ENCODE measurements at regions not wholly inside any gene's neighbourhood (a gene's known extent, or its start where the extent isn't known, plus 50 kb on each side); places are given as distances from the start of the nearest gene placed in this dataset.

DNA sequence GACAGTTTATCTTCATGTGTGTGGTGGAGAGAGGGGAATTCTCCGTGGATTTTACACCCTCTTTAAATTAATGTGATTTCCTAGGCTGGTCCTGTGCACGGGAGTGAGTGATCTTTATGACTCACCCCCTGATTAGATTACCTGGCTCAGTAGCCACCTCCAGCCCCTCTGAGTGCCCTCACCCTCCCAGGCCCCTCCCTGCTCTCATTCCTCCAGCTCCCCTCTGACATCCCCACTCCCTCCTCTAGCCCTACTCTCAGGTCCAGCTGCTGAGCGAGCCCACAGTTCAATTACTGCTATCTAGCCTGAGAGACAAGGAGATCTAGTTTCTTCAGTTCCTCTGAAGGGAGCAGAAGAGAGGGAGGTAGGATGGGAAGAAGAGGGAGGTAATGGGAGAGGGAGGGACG is 61.8 kb upstream of the ARAP3 start:
- H3K79me2 ChIP-seq (ENCODE audit: insufficient read depth, low read length), result no peaks in the 10 kb centered on the region
- H4K20me1 ChIP-seq (ENCODE audit: insufficient read depth, low read length, poor library complexity, severe bottlenecking), result no peaks in the 10 kb centered on the region
- H3F3A ChIP-seq (ENCODE audit: low read depth), result no peaks in the 10 kb centered on the region
- H3K9ac ChIP-seq (ENCODE audit: low read depth, low read length, poor library complexity, severe bottlenecking), result no peak overlapping the region
- no peak overlapping the region for H3K4me2 ChIP-seq (ENCODE audit: low read depth, low read length, poor library complexity, severe bottlenecking)
- no peaks in the 10 kb centered on the region for H3K36me3 ChIP-seq (ENCODE audit: insufficient read depth, low read length)
- no peak overlapping the region for H3K4me3 ChIP-seq (ENCODE audit: low read length, poor library complexity, severe bottlenecking)
- no peaks in the 10 kb centered on the region for H3K27me3 ChIP-seq (ENCODE audit: insufficient read depth, low read length, poor library complexity, severe bottlenecking)
- H3K9me3 ChIP-seq (ENCODE audit: insufficient read depth, low read depth, low read length), result no peaks in the 10 kb centered on the region
- H2AFZ ChIP-seq (ENCODE audit: low read length), result no peak overlapping the region
- H3K4me1 ChIP-seq (ENCODE audit: insufficient read depth, low read length, poor library complexity, severe bottlenecking), result no peaks in the 10 kb centered on the region
- TF ChIP-seq EZH2phosphoT487 (IDR thresholded peaks at IDR 0.05; ENCODE audit: borderline replicate concordance), result no peak
- TF ChIP-seq, protein P1, sequence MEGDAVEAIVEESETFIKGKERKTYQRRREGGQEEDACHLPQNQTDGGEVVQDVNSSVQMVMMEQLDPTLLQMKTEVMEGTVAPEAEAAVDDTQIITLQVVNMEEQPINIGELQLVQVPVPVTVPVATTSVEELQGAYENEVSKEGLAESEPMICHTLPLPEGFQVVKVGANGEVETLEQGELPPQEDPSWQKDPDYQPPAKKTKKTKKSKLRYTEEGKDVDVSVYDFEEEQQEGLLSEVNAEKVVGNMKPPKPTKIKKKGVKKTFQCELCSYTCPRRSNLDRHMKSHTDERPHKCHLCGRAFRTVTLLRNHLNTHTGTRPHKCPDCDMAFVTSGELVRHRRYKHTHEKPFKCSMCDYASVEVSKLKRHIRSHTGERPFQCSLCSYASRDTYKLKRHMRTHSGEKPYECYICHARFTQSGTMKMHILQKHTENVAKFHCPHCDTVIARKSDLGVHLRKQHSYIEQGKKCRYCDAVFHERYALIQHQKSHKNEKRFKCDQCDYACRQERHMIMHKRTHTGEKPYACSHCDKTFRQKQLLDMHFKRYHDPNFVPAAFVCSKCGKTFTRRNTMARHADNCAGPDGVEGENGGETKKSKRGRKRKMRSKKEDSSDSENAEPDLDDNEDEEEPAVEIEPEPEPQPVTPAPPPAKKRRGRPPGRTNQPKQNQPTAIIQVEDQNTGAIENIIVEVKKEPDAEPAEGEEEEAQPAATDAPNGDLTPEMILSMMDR (conservative IDR thresholded peaks at IDR 0.05; ENCODE audit: low read length), result no peak
- H3K9me2 ChIP-seq (replicated peaks; ENCODE audit: low read depth, low read length), result no peaks in the 10 kb centered on the region

DNA sequence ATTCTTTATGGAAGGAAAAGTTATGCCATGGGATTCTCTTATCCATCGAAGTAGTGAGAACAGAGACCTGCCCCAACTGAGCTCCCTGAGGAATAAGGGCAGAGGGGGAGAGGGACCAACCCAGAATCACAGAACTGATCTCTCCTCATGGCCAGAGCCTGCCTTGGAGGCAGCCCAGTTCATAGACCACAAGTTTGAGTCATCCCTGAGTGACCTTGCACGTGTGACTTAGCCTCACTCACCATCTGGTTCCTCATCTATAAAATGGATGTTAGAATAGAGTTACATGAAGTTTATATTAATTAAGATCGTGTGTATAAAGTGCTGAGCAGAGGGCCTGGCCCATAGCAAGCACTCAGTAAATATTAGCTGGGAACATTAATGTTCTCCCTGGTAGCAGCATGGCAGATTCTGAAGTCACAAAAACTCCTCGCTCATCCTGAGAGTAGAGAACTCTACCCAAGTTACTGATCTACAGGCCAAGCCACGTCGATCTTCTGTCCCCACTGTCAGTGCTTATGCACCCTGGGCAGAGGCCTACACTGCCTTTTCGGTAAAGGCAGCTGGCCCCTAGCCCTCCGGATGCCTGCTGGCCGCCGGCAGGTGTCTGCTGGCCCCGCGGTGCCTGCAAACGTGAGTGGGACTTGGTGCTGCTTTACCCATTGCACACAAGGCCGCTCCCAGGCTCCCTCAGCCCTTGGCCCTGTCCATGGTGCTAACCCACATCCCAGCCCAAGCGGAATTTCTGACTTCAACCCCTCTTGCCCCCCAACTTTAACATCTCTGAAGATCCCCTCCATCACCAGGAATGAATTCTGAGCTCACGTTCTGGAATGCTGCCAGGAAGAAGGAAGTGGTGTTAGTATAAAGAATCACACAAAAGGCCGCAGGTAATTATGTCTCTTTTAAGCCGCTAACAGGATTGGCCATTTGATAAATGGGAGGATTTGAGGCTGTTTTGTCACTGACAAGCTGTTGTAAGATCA is 61.1 kb upstream of the ARAP3 start:
- no peaks in the 10 kb centered on the region for H3K4me1 ChIP-seq (ENCODE audit: insufficient read depth, low read length, poor library complexity, severe bottlenecking)
- H3K9me2 ChIP-seq (replicated peaks; ENCODE audit: low read depth, low read length), result no peaks in the 10 kb centered on the region
- H2AFZ ChIP-seq (ENCODE audit: low read length), result no peak overlapping the region
- H3K36me3 ChIP-seq (ENCODE audit: insufficient read depth, low read length), result no peaks in the 10 kb centered on the region
- H4K20me1 ChIP-seq (ENCODE audit: insufficient read depth, low read length, poor library complexity, severe bottlenecking), result no peaks in the 10 kb centered on the region
- no peak overlapping the region for H3K4me2 ChIP-seq (ENCODE audit: low read depth, low read length, poor library complexity, severe bottlenecking)
- H3K9me3 ChIP-seq (ENCODE audit: insufficient read depth, low read depth, low read length), result no peaks in the 10 kb centered on the region
- H3F3A ChIP-seq (ENCODE audit: low read depth), result no peaks in the 10 kb centered on the region
- no peaks in the 10 kb centered on the region for H3K79me2 ChIP-seq (ENCODE audit: insufficient read depth, low read length)
- no peak for TF ChIP-seq EZH2phosphoT487 (IDR thresholded peaks at IDR 0.05; ENCODE audit: borderline replicate concordance)
- TF ChIP-seq, protein P1 (conservative IDR thresholded peaks at IDR 0.05; ENCODE audit: low read length), result no peak
- no peak overlapping the region for H3K9ac ChIP-seq (ENCODE audit: low read depth, low read length, poor library complexity, severe bottlenecking)
- no peaks in the 10 kb centered on the region for H3K27me3 ChIP-seq (ENCODE audit: insufficient read depth, low read length, poor library complexity, severe bottlenecking)
- no peak overlapping the region for H3K4me3 ChIP-seq (ENCODE audit: low read length, poor library complexity, severe bottlenecking)

DNA sequence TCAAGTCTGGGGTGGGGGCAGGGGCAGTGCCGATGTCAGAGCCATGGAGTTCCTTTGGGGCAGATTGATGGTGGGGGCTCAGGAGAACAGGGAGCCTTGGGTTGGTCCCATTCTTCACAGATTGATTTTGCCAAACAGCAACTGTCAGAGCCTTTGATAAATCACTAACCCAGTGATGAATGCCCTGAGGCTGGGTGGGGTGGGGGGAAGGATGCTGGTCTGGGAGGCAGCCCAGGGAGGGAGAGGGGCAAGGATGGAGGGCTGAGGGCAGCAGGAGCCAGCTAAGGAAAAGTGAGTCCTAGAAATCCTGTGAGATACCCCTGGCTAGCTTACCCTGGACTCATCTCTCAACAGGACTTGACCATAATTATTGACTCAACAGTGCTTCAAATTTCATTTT is 60.1 kb upstream of the ARAP3 start:
- Histone ChIP-seq H2AFZ (ENCODE audit: low read length) (no peak overlapping the region), H3K36me3 (ENCODE audit: insufficient read depth, low read length) (no peaks in the 10 kb centered on the region), H3F3A (ENCODE audit: low read depth) (no peaks in the 10 kb centered on the region), H3K79me2 (ENCODE audit: insufficient read depth, low read length) (no peaks in the 10 kb centered on the region), H3K4me1 (ENCODE audit: insufficient read depth, low read length, poor library complexity, severe bottlenecking) (no peaks in the 10 kb centered on the region), H4K20me1 (ENCODE audit: insufficient read depth, low read length, poor library complexity, severe bottlenecking) (no peaks in the 10 kb centered on the region), H3K4me2 (ENCODE audit: low read depth, low read length, poor library complexity, severe bottlenecking) (no peak overlapping the region), H3K9me2 (replicated peaks; ENCODE audit: low read depth, low read length) (no peaks in the 10 kb centered on the region), H3K9ac (ENCODE audit: low read depth, low read length, poor library complexity, severe bottlenecking) (no peak overlapping the region), H3K9me3 (ENCODE audit: insufficient read depth, low read depth, low read length) (no peaks in the 10 kb centered on the region), H3K27me3 (ENCODE audit: insufficient read depth, low read length, poor library complexity, severe bottlenecking) (no peaks in the 10 kb centered on the region), H3K4me3 (ENCODE audit: low read length, poor library complexity, severe bottlenecking) (no peak overlapping the region)
- TF ChIP-seq EZH2phosphoT487 (IDR thresholded peaks at IDR 0.05; ENCODE audit: borderline replicate concordance), result no peak
- TF ChIP-seq, protein P1 (conservative IDR thresholded peaks at IDR 0.05; ENCODE audit: low read length), result no peak
